NCI-H82 treated with DMSO at 0.1 percent for 48 hours (cell line): ENCODE measurements at regions not wholly inside any gene's neighbourhood (a gene's known extent, or its start where the extent isn't known, plus 50 kb on each side); places are given as distances from the start of the nearest gene placed in this dataset.

Source experiments
- DNase-seq: peaks from one replicate; lab custom pipeline; 2025; ENCODE audit not compliant: unreplicated experiment; lab: John Stamatoyannopoulos, UW

DNA sequence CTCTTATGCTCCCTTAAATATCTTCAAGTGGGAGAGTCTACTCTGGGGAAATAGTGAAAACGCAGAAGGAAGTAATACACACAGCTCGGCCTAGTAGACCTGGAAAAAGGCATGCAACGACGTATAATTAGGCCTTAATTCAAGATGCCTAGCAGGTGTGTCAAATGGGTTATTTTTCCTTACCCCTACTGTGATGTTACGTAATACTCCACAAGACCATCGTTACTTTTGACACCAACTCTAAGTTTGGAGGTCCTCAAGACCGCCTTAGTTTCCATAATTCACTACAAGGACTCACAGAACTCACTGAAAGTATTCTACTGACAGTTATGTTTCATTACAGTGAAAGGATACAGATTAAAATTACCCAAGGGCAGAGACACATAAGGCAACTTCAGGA is 1024.3 kb upstream of the MAP3K7 start:
- no peak for DNase-seq

DNA sequence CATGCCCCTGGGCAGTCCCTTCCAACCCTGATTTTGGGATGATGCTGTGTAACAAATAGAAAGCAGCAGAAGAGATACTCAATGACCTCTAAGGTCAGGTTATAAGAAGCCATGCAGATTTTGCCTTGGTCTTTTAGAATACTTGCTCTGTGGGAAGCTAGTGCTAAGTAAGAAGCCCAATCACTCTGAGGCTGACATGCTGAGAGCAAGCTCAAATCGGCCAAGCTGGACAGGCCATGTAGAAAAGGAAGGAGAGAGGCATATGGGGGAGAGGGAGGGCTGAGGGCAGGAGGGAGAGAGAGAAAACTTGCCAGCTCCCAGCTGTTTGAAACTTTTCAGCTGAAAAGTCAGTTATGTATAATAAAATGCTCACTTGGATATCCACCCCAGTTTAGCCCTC is 1021.6 kb upstream of the MAP3K7 start:
- DNase-seq = no peak

DNA sequence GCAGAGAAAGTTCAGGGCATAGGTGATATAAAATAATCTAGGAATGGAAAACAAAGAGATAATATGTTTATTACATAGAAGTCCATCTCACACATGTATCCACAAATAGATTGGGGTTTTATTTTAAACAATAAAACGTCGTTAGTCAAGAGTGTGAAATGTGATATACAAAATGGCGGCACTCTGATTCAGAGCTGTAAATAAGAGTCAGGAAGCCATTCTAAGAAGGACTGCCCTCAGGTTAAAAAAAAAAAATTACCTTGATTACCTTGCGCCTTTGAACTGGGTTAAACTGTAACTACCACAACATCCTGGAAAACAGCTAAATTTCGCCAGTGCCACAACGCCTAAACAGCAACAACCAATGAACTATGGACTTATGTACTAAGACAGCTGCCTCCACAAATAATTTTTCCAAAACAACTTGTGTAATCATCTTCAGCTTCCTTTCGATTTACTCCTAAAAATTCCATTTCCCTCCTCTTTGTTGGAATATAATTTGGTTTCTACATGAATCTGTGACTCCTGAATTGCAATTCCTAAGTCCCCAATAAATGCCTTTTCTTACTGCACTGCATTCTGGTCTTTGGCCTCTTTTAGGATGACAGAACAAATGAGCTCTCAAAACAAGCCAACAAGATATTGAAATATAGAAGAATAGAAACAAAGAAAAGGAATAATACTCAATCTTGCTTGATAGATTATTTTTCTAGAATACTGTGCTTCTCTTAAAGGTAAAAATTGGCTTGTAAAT is 1019.5 kb upstream of the MAP3K7 start:
- DNase-seq = no peak

DNA sequence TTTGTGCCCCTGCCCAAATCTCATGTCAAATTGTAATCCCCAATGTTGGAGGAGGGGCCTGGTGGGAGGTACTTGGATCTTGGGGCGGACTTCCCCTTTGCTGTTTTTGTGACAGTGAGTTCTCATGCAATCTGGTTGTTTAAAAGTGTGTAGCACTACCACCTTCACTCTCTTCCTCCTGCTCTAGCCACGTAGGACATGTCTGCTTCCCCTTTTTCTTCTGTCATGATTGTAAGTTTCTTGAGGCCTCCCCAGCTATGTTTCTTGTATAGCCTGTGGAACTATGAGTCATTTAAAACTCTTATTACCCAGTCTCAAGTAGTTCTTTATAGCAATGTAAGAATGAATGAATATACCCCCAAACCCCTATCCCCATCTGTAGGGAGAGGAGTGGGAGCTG is 1013.7 kb upstream of the MAP3K7 start:
- DNase-seq = no peak

DNA sequence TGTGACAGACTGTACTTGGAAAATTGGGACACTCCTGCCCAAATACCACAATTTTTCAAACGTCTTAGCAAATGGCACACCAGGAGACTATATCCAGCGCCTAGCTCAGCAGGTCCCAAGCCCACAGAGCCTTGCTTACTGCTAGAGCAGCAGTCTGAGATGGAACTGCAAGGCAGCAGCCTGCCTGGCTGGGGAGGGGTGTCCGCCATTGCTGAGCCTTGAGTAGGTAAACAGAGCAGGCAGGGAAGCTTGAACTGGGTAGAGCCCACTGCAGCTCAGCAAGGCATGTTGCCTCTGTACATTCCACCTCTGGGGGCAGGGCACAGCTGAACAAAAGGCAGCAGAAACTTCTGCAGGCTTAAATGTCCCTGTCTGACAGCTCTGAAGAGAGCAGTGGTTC is 1003.3 kb upstream of the MAP3K7 start:
- no peak for DNase-seq

DNA sequence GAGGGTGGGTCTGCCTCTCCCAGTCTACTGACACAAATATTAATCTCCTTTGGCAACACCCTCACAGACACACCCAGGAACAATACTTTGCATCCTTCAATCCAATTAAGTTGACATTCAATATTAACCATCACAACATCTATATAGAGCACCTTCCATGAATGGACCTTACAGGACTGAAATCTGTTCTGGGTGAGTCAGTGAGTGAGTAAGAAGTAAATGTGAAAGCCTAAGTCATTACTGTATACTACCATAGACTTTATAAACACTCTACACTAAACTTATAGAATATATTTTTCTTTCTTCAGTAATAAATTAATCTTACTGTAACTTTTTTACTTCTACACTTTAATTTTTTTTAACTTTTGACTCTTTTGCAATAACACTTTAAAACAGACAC is 993.8 kb upstream of the MAP3K7 start:
- no peak for DNase-seq

DNA sequence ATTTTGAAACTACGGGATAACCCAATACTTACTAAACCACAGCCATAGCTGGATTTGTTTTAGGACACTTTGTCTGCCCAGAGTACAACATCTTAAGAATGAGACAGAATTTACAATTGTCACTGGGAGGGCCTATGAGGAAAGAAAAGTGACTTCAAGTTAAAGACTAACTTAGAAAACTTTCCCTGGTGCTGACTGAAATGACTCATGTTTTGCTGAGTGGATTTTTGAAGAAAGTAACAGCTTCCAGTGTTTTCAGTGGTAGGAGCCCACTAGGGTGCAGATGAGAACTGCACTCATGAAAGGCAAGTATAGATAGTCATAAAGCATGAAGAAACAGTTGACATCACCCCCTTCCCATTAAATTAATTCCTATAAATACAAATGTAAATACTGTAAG is 988.2 kb upstream of the MAP3K7 start:
- no peak for DNase-seq

DNA sequence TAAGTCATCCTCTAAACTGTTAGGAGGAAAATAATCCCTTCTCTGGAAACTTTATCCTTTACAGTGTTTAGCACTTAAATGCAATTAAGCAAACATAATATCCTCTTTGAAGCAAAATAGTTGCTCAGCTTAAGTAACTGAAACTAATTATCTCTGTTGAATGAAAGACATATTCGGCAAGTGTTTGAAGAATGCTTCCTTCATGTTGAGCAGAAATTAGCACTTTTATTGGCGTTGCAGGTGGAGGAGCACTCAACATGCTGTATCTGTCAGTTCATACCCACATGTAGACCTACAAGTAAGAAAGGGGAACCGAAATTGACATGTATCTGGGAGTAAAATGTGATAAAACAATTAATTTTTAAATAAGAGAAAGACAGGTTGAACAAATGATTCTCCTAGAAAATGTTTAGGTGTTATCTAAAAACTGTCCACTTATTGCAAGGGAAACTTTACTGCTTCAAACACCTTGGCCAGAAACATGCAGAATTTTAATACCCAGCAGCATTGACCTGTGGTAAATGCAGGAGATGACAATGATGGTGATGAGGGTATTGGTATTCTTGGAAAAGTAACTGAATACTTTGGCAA is 987.0 kb upstream of the MAP3K7 start:
- DNase-seq = no peak

DNA sequence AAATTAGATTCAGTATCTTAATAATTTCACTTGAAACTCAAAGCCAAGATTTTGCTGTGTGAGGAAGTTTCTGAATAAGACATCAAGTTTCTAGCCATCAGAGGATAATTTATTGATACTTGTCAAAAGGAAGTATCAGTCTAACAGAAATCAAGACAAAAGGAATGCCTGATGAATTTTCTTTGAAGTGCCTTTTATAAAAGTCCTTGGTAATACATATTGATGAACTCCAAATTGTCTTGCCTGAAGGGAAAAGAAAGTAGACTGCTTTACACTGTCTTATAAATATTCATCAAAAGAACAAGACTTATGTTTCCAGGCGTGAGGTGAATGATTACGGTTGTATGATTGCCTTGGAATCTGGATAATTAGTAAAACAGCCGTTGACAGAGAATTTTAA is 986.0 kb upstream of the MAP3K7 start:
- no peak for DNase-seq

DNA sequence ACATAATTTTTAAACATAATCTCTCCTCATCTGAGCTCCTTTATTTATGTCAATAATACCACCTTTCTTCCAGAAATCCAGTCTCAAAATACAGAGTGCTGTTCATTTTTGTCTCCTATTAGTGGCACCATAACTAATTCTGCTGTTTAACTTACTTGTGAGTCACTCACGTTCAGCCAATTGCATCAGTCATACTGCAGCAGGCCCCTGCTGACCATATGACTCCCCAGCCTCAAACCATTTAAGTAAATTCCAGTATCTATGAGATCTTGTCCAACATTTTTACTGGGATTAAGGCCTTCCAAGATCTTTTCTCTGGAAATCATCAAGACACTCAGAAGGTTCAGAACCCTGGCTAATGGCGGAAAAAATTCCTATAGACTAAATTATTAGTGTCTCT is 982.2 kb upstream of the MAP3K7 start:
- DNase-seq = no peak

DNA sequence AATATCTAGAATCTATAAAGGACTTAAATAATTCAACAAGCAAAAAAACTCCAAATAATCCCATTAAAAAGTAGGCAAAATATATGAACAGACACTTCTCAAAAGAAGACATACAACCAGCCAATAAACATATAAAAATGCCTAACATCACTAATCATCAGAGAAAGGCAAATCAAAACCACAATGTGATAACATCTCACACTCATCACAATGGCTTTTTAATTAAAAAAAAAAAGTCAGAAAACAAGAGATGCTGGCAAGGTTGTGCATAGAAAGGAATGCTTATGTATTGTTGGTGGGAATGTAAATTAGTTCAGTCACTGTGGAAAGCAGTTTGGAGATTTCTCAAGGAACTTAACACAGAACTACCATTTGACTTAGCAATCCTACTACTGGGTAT is 979.6 kb upstream of the MAP3K7 start:
- no peak for DNase-seq

DNA sequence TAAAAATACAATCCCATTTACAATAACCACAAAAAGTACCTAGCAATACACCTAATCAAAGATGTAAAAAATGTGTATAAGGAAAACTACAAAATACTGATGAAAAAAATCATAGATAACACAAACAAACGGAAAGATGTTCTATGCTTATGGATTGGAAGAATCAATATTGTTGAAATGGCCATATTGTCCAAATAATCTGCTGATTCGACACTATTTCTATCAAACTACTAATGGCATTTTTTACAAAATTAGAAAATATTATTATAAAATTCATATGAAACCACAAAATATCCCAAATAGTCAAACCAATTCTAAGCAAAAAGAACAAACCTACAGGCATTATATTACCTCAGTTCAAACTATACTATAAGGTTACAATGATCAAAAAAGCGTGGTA is 978.3 kb upstream of the MAP3K7 start:
- no peak for DNase-seq

DNA sequence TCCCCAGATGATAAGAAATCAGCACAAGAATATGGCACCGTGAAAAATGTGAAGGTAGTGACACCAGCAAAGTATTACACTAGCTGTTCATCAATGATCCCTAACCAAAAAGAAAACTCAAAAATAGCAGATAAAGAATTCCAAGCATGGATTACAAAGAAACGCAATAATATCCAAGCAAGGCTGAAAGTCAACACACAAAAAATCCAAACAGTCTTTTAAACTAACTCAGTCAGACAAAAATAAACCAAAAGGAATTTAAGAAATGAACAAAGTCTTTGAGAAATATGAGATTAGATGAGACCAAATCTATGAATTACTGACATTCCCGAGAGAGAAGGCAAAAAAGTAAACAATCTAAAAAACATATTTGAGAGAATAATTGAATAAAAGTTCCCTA is 976.1 kb upstream of the MAP3K7 start:
- no peak for DNase-seq

DNA sequence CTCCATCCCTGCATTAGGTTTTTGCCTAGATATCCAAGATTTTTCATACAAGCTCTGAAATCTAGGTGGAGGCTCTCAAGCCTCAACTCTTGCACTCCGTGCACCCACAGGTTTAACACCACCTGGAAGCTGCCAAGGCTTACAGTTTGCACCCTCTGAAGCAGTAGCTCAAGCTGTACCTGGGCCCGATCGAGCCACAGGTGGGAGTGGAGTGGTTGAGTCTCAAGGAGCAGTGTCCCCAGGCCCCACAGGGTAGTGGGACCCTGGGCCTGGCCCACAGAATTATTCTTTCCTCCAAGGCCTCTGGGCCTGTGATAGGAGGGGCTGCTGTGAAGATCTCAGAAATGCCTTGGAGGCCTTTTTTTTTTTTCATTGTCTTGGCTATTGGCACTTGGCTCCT is 973.5 kb upstream of the MAP3K7 start:
- no peak for DNase-seq

DNA sequence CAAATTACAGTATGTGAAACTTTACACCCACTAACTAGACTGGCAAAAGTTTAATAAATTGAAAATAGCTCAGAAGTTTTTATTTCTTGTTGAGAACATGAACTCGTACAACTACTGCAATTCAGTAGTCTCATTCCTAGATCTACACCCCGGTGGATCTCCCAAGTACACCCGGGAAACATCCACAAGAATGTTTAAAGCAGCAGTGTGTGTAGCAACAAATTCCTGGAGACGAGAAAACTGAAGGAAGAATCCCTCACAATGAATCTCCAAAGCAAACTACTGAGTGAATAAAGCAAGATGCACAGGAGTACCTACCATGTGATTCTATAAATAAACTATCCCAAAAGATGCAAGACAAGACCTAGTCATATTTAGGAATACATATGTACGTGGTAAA is 954.0 kb upstream of the MAP3K7 start:
- DNase-seq = no peak

DNA sequence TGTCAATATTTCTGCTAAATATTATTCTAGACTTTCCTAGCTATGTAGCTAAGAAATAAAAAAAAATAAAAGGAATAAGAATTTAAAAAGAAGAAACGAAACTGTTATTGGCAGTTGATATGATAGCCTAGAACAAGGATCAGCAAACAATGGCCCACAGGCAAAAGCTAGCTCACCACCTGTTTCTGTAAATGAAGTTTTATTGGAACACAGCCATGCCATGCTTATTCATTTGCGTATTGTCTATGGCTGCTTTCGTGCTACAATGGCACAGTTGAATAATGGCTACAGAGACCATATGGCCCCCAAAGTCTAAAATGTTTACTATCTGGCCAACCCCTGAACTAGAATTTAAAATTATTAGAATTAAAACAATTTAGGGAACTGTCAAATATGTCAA is 952.6 kb upstream of the MAP3K7 start:
- no peak for DNase-seq

DNA sequence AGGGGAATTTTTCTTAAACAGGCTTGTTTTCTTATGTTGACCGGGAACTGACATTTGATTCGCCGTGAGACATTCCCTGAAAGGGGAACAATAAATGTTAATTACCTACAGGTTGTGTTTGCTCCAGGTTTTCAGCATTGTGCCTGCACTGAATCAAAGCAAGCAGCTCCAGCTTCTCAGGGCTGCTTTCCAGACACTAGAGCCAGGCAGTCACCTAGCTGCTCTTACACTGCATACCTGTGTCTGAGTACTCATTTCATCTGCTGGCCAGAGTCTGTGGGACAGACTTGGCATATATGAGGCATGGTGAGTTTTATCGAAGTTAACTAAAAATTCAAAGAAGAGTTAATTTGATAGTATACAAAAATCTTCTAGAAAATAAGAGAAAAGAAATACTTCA is 951.8 kb upstream of the MAP3K7 start:
- no peak for DNase-seq

DNA sequence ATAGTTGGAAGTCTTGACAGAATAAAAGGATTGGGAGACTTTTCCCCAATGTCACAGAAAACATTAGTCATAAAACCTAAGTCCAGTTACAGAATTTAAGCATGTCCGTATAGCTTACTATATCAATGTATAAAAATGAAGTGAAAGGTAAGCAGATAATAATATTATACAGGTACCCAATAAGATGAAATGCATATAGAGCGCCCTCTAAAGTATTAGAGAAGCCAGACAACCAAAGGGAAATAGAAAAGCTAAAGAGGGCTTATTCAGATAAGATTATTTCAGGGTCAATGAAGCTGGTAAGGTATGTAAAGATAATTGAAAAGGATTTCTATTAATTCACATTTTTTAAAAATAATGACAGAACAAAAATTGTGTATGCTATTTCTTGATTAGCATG is 947.7 kb upstream of the MAP3K7 start:
- no peak for DNase-seq

DNA sequence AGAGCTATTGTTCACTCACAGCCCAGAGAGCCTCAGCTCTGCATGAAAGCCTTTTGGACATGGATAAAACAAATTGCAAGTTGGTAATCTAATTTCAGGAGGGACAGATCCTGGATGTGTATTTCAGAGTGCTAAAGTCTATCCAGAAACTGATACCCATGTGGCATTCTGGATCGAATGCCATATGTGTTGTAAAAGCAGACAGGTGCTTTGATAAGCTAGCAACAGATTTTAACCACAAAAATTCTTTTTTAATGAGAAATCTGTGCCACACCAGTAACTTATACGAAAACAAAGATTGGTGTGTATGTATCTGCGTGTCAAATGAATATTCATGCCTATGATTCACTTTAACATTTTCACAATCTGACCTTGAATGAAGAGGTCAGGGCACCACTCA is 936.6 kb upstream of the MAP3K7 start:
- no peak for DNase-seq

DNA sequence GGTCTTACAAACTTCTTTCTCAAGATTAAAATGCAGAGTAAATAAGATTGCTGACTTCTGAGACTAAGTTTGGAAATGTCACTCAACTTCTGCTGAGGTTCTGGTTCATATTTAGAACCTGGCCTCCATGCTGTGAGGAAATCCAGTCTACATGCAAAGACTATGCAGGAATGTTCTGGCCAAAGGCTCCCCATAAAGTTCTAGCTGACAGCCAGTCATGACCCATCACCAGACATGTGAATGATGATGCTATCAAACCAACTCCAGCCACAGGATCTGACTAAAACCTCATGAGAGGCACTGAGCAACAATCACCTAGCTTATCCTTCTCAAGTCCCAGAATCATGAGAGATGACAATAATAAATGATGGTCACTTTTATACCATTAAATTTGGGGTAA is 935.1 kb upstream of the MAP3K7 start:
- no peak for DNase-seq

DNA sequence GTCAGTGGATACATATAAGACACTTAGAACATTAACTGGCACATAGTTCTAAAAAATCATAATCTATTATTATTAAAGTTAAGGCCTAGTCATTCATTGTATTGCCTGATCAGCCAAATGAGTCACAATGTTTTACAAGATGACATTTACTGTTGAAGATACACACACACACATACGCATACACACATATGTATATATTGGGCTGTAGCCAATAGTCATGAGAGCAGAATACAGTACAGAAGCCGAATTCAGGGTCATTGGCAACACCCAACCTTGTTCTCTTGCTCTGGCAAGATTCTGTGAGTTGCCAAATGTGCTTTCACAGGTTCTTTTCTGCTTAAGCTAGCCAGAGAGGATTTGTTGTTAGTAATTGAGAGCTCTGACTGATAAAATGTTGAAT is 922.8 kb upstream of the MAP3K7 start:
- DNase-seq = no peak

DNA sequence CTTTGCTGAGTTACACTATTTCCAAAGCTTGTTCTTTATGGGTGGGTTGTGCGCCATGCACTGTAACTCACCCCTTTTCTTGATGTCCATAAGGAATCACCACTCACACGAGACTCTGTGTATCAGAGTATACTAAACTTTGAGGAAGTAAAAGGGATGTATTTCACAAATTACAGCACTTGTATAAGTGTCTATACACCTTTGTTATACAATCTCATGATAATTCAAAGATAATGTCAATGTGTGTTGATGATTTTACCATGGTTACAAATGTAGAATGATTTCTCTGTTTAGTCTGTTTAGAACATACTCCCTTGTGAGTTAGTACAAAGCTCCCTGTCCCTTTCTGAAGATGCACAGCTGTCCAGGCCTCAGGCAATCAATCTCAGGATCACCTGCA is 922.2 kb upstream of the MAP3K7 start:
- DNase-seq = no peak

DNA sequence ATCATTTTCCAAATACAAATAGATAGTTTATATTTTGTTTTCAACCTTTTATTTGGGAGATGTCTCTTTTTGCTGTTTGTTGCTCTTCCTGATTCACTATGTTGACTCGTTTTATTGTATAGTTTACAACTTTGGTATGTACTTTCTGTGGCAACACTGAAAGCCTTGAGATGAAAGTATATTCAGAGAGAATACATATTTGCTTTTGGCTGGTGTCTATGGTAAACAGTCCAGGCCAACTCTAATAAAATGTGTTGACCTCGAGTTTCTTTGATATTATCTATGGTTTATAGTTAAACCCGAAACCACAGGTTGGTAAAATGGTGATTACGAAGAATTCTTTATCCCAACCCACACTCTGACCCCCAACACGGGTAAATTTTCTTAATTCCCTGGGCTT is 919.6 kb upstream of the MAP3K7 start:
- no peak for DNase-seq
